ENCODE measurements at regions not wholly inside any gene's neighbourhood (a gene's known extent, or its start where the extent isn't known, plus 50 kb on each side); places are given as distances from the start of the nearest gene placed in this dataset.

GRCh38 chr6:54056105-54056504, 55.1 kb upstream of the MLIP start:
- TF ChIP-seq POLR2A (IDR thresholded peaks at IDR 0.05; ENCODE audit: low read depth, low read length): no peak
- no peak for TF ChIP-seq POLR2AphosphoS5 (IDR thresholded peaks at IDR 0.05; ENCODE audit: low read depth, low read length)

All from GM12892 (cell line).